A673 (cell line): ENCODE measurements at regions not wholly inside any gene's neighbourhood (a gene's known extent, or its start where the extent isn't known, plus 50 kb on each side); places are given as distances from the start of the nearest gene placed in this dataset.
"Not testable (repeated sequence)": the region's sequence is repeated elsewhere in the genome, so short reads cannot be mapped to it uniquely, and the experiment has no call there.

ENCODE experiments used
- BruUV-seq: library from RNA; stranded (reverse); fragments of 400-500 nt; replicated peaks from 2 replicates; lab custom pipeline; 2021; lab: Mats Ljungman, UMichigan
- CTCF ChIA-PET: fragments of 300-600 bp; sonication (Branson Sonifier 250); formaldehyde crosslinking; loops from one replicate; lab custom pipeline; 2022; ENCODE audit warnings: antibody characterized with exemption; lab: Charles Lee
- POLR2A ChIA-PET: fragments of 300-600 bp; sonication (Branson Sonifier 250); formaldehyde crosslinking; loops from one replicate; lab custom pipeline; 2022; ENCODE audit warnings: antibody characterized with exemption; ENCODE audit not compliant: low non-redundant PET; lab: Charles Lee
- DNase-seq: peaks from one replicate; pipeline ENCODE4 v3.0.0-alpha.2; 2015; ENCODE audit warnings: low spot score
- H3K27ac ChIP-seq: fragments of 200-600 bp; sonication (generic); 2 replicates; pipeline ENCODE4 v1.5.1; 2016; ENCODE audit warnings: mixed run types, low read depth, mild to moderate bottlenecking, mixed read lengths, antibody characterized with exemption, low read length; ENCODE audit not compliant: poor library complexity, severe bottlenecking
- H3K27me3 ChIP-seq: fragments of 200-600 bp; sonication (generic); replicated peaks from 2 replicates; pipeline ENCODE4 v1.6.1; 2017; ENCODE audit warnings: mixed run types, low read depth, mild to moderate bottlenecking, mixed read lengths, antibody characterized with exemption, low read length; ENCODE audit not compliant: insufficient read depth, poor library complexity
- H3K36me3 ChIP-seq: fragments of 200-600 bp; sonication (generic); 2 replicates; pipeline ENCODE4 v1.6.1; 2016; ENCODE audit warnings: mixed run types, mild to moderate bottlenecking, mixed read lengths, antibody characterized with exemption, low read length; ENCODE audit not compliant: insufficient read depth, poor library complexity, severe bottlenecking
- H3K4me1 ChIP-seq: fragments of 200-600 bp; sonication (generic); 2 replicates; pipeline ENCODE4 v1.6.1; 2017; ENCODE audit warnings: mixed run types, mild to moderate bottlenecking, mixed read lengths, antibody characterized with exemption, low read length; ENCODE audit not compliant: insufficient read depth, poor library complexity, severe bottlenecking
- H3K4me3 ChIP-seq: fragments of 200-600 bp; sonication (generic); 2 replicates; pipeline ENCODE4 v1.5.1; 2016; ENCODE audit warnings: low read depth, mixed run types, mild to moderate bottlenecking, mixed read lengths, low read length; ENCODE audit not compliant: poor library complexity, severe bottlenecking
- H3K9me3 ChIP-seq: fragments of 200-600 bp; sonication (generic); 2 replicates; pipeline ENCODE4 v1.6.1; 2016; ENCODE audit warnings: mixed run types, low read depth, mild to moderate bottlenecking, mixed read lengths, antibody characterized with exemption, low read length; ENCODE audit not compliant: poor library complexity, severe bottlenecking
- EZH2 ChIP-seq: fragments of 200-600 bp; sonication (generic); IDR thresholded peaks from 2 replicates; pipeline ENCODE4 v1.6.1; 2017; ENCODE audit warnings: borderline replicate concordance, low read depth, mild to moderate bottlenecking, mixed read lengths, antibody characterized with exemption, low read length; ENCODE audit not compliant: poor library complexity, severe bottlenecking
- intact Hi-C: fragments of 100-400 bp; cut with micrococcal nuclease; formaldehyde crosslinking; loops from one replicate; pipeline ENCODE4 v1.10.0; 2022; ENCODE audit not compliant: unreplicated experiment
- TF ChIP-seq, protein P1 (sequence below): fragments of 300-800, 200-600 bp; sonication (generic); conservative IDR thresholded peaks from 2 replicates; pipeline ENCODE4 v1.5.1; 2017; ENCODE audit warnings: low read depth, mild to moderate bottlenecking, antibody characterized with exemption, low read length, moderate library complexity, mixed read lengths

DNA sequence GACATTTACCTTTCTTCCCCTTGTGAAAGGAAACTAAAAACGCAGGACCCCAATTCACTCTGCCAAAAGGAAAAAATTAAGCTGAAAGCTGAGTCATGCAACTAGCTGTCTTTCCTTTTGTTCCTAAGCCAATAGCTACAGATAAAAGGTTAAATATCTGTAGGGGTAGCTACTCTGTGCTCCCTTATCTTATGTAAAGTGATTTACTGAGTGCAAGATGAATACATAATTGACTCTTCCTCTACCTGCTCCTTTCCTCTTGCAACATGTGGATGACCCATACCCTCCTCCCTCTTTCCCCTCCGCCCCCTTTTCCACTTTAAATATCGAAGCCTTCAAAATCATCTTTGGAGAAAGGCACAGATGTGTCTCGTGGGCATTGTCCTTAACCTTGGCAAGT lies 68.0 kb upstream of the ZNF157 start:
- Histone ChIP-seq H3K36me3 (no peaks in the 10 kb centered on the region), H3K27ac (no peak overlapping the region), H3K27me3 (no peaks in the 10 kb centered on the region), H3K4me1 (no peaks in the 10 kb centered on the region), H3K4me3 (no peak overlapping the region), H3K9me3 (no peaks in the 10 kb centered on the region)
- DNase-seq: no peak
- no TSS peak for BruUV-seq
- TF ChIP-seq EZH2: no peak
- TF ChIP-seq, protein P1, sequence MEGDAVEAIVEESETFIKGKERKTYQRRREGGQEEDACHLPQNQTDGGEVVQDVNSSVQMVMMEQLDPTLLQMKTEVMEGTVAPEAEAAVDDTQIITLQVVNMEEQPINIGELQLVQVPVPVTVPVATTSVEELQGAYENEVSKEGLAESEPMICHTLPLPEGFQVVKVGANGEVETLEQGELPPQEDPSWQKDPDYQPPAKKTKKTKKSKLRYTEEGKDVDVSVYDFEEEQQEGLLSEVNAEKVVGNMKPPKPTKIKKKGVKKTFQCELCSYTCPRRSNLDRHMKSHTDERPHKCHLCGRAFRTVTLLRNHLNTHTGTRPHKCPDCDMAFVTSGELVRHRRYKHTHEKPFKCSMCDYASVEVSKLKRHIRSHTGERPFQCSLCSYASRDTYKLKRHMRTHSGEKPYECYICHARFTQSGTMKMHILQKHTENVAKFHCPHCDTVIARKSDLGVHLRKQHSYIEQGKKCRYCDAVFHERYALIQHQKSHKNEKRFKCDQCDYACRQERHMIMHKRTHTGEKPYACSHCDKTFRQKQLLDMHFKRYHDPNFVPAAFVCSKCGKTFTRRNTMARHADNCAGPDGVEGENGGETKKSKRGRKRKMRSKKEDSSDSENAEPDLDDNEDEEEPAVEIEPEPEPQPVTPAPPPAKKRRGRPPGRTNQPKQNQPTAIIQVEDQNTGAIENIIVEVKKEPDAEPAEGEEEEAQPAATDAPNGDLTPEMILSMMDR: no peak
- intact Hi-C loops: no loop called here
- POLR2A ChIA-PET: no interaction called here
- CTCF ChIA-PET: interaction anchor here (0.8 kb wide), 1 partner anchor 11 kb away, joined by 3 read pairs; no protein-coding TSS in a partner anchor

DNA sequence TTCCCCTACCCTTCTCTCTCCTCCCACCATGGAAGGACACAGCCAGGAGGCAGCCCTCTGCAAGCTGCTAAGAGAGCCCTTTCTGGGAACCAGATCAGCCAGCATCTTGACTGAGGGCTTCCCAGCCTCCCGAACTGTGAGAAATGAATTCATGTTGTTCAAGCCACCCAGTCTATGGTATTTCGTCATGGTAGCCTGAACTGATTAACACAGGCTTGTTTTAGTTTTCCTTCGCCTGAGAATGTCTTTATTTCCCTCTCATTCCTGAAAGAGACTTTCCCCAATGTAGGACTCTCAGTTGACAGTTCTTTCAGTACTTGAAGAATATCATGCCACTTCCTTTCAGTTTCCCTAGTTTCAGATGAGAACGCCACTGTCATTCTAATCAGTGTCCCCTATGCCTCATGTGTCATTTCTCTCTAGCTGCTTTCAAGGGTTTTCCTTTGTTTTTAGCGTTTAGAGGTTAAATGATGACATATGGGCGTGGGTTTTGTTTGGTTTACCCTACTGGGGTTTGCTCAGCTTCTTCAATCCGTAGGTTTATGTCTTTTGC lies 63.8 kb upstream of the ZNF157 start:
- H3K9me3 ChIP-seq, BruUV-seq, H3K27ac ChIP-seq, H3K36me3 ChIP-seq, H3K4me3 ChIP-seq, H3K27me3 ChIP-seq, intact Hi-C loops, DNase-seq, POLR2A ChIA-PET, H3K4me1 ChIP-seq, CTCF ChIA-PET: not testable (repeated sequence)

DNA sequence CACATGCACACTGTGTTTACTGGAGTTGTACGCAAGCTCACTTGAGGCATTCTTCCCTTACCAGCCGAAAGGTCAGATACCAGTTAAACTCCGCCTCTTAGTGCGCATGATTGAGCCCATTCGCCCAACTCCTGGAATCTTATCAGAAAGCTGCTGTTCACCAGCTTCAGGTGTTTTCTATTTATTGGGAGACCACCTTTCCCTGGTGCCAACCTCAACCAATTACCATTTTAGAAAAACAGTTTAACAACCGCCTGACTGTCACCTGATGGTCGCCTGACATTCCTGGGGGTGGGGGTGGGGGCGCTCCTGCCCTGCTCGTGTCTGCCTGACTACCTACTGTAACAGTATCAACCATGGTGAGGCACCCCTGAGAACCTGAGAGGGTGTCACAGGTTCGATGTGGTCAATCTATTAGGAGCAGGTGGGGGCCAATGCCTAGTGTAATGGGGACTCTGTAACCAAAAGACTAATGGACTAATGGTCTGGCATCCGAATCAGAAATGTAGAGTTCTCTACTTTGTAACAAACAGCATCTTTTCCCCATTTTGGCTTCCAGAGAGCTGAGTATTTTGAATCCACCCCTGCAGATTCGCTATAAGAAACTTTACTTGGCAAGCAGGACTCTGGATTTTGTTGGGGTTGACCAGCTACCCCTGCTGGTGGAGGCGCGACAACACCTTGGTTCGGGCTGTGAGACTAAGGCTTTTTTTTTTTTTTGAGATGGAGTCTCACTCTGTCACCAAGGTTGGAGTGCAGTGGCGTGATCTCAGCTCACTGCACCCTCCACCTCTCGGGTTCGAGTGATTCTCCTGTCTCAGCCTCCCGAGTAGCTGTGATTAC lies 58.2 kb upstream of the ZNF157 start:
- no peak for TF ChIP-seq EZH2
- TF ChIP-seq, protein P1: peak; percentile 65
- ChIA-PET CTCF (interaction anchor here (0.5 to 1.2 kb wide), 4 partner anchors 10 to 88 kb away, joined by 3 to 5 read pairs (median 4); no protein-coding TSS in a partner anchor), POLR2A (interaction anchor here (0.6 to 0.7 kb wide), 2 partner anchors 61 to 333 kb away, joined by 5 to 7 read pairs; no protein-coding TSS in a partner anchor)
- Histone ChIP-seq H3K4me3 (no peak overlapping the region), H3K27me3 (no peaks in the 10 kb centered on the region), H3K27ac (no peak overlapping the region), H3K9me3 (no peaks in the 10 kb centered on the region), H3K4me1 (no peaks in the 10 kb centered on the region), H3K36me3 (no peaks in the 10 kb centered on the region)
- peak; percentile 71 for DNase-seq
- no TSS peak for BruUV-seq
- intact Hi-C loops: no loop called here
